Inferior parietal cortex (tissue), 1 donor: ENCODE measurements at regions not wholly inside any gene's neighbourhood (a gene's known extent, or its start where the extent isn't known, plus 50 kb on each side); places are given as distances from the start of the nearest gene placed in this dataset.
A peak's percentile ranks its signal among the peaks of the same experiment; 100 is the strongest.

Source experiments
- DNase-seq: peaks from one replicate; pipeline ENCODE4 v3.0.0-alpha.2; 2016; ENCODE audit errors: extremely low spot score

DNA sequence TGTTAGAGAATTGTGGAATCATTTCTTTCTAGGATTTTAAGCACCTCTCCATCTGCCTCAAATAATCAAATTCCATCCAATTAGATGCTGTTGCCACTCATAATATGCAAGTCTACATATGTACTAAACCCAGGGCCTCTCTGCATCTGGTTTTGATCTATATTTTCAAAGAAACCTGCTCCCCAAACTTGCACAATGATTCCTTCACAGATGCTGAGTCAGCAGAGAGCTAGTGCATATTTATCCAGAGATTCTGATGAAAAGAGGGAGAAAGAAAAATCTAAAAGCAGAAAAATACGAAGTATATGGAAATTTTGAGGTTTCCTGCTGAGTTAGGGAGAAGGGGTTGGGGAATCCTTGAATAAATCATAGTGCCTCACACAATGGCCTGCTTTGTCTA is 235.1 kb upstream of the RBFOX1 start:
- no peak for DNase-seq

- no peak for DNase-seq
These were observed 239.1 kb upstream of the RBFOX1 start for GRCh38 chr16:7093511-7093910.

- no peak for DNase-seq
These were observed 242.0 kb upstream of the RBFOX1 start for GRCh38 chr16:7090628-7091115.

DNA sequence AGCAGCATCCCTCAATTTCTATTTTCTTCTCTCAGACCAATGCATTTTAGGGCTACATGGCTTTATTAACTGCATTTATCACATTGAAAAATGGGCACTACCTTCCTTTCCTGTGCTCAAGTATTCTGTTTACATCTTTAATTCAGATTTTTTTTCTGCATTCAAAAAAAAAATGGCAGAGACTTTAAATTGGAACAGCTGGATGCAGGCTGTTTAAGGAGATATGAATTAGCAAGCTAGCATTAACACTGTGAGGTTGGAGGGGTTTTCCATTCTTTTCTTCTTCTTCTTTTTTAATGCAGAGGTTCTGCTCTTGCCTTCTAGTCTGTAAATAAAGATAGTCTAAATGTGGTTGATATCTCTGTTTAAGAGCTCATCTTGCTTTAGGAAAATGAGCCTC is 242.9 kb upstream of the RBFOX1 start:
- DNase-seq = no peak

DNA sequence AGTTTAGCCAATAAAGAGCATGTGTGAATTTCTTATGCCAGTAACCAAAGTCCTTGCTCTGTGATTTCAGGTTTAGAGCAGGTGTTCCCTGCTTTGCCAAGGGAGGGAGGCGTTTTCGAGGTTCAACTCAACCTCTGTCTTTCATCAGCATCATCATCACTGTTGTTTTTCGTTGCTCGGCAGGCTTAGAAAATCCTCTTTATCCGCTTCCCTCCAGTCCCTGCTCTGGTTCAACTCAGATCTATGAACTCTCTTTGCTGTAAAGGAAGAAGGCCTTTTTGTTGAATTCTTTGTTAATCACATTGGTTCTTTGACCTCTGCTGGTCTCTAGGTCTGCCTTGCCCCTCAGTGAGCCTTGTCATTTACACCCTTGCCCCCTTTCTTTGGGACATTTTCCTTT is 243.9 kb upstream of the RBFOX1 start:
- no peak for DNase-seq

- peak; percentile 32 for DNase-seq
These were observed 245.6 kb upstream of the RBFOX1 start for GRCh38 chr16:7086822-7087616.

- DNase-seq = no peak
These were observed 246.9 kb upstream of the RBFOX1 start for GRCh38 chr16:7085776-7086175.

- no peak for DNase-seq
These were observed 249.5 kb upstream of the RBFOX1 start for GRCh38 chr16:7083096-7083495.

DNA sequence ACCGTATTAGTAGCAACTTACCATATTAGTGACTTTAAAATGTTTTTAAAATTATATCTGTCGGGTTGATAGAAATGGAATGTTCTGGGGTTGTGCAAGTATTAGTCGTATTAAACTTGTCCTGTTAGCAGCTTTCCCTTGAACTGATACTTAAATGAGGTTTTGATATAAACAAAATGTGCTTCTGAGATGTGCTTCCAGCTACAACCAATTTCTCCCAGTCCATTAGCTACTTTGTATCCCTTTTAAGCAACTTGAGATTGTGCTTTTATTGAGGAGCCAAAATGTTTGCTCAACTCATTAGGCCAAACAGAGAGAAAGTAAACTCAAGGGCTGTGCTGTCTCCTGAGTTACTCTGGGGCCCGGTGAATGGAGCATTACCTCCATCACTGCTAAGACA is 255.0 kb upstream of the RBFOX1 start:
- no peak for DNase-seq

DNA sequence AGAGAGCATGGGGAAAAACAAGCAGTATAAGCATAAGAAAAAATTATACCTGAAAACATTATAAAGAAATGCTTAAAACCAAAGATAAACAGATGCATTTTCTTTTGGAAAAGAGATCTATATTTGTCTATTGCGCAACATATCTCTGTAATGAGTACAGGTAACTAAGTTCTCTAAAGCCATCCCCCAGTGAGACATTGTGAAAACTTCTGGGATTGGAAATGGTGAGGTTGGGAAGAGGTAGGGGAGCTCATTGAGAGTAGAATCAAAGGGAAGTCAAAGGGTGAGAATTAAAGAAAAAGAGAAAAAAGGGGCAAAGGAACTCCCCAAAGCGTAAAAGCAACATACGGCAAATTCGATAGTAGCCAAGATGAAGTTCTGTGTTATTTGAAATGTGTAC is 257.9 kb upstream of the RBFOX1 start:
- no peak for DNase-seq

DNA sequence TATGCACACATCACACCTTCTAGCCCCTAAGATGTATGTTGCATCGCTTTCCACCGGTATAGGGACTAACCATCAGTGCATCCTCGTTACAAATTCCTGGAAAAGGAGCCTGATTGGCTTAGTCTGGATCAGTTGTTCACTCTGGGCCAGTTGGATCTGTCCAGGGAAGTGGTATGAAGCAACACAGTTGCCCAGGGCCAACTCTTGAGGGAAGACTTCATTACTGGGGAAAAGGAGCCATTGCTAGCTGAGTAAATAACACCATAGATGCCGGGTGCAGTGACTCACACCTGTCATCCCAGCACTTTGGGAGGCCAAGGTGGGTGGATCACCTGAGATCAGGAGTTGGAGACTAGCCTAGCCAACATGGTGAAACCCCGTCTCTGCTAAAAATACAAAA is 275.2 kb upstream of the RBFOX1 start:
- DNase-seq = no peak

- no peak for DNase-seq
These were observed 277.2 kb upstream of the RBFOX1 start for GRCh38 chr16:7055443-7055842.

- no peak for DNase-seq
These were observed 280.9 kb upstream of the RBFOX1 start for GRCh38 chr16:7051591-7052349.

- DNase-seq = no peak
These were observed 288.3 kb upstream of the RBFOX1 start for GRCh38 chr16:7044331-7044730.

DNA sequence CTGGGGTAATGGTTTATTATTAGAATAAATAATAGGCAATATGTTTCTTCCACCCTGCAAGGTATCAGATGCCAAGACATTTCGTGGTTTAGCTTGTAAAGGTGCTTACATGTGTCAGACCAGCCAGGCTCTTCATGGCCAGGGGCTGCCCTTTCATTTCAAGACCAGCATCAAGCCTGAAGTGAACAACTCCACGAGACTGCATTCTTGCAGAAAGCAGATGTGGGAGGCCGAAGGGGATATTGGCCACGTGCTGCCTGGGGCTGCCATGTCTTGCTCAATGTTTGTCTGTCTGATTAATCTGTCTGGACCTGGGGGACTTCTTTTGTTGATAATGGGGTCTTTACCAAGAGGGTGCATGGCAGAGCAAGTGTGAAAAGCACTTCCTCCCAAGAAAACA is 294.2 kb upstream of the RBFOX1 start:
- DNase-seq = no peak

DNA sequence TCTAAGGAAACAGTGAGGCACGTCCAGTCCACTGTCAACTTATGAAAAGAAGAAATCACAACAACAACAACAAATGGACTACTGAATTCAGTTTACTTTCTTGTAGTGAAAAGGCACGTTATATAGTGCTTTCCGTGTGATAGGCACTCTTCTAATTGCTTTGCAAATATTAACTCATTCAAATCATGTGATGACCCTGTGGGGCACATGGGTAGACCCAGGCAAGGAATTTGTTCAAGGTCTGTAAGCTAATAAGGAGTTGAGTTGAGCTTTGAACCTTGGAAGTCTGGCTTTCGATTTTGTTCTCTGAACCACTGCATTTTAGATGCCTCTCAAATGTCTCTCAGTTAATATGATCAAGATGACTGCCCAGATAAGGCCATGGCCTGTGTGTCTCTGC is 295.1 kb upstream of the RBFOX1 start:
- DNase-seq = no peak

GRCh38 chr16:7031031-7031430 is 301.6 kb upstream of the RBFOX1 start:
- DNase-seq = no peak

DNA sequence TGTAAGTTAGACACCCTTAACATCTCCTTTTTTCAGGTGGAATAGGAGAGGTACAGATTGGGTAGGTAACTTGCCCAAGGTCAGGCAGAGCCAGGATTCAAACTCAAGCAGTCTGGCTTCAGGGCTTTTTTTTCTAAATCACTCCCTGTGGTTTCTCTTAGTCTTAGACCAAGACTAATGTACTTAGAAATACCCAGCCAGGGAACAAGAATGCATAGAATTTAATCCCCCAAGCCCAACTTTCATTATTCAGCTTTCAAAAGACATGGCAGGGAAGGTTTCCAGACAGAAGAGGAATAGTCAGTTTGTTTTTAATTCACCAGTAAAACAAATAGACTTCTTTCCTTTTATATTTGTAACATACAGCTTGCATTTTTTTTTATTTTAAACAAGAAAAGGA is 305.2 kb upstream of the RBFOX1 start:
- DNase-seq = no peak

- no peak for DNase-seq
These were observed 306.0 kb upstream of the RBFOX1 start for GRCh38 chr16:7026639-7027038.

DNA sequence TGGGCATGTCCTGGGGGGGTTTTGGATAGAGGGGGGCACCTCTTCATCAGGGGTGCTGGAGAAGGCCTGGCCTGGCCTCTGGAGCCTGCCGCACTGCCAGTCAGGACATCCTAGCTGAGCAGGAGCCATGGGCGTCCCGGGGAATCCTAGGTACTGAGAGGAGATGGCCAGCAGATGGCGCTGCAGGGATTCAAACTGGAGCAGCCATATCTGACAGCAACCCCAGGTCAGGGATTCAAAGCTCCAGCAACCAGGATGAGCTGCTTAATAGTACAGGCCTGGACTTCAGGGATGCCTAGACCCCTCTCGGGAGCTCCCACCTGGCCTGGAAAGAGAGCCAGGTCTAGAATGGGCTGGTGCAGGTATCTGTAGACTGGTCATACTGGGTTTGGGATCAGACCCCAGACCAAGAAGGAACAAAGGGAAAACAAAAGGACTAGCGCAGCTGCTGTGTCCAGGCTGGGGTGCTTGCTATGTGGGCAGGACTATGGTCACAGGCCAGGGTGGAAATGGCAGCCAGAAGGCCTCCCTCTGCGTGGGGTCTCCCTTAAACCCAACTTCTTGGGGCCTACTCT is 306.9 kb upstream of the RBFOX1 start:
- DNase-seq = peak; percentile 78

GRCh38 chr16:7021653-7022275 is 310.9 kb upstream of the RBFOX1 start:
- no peak for DNase-seq

DNA sequence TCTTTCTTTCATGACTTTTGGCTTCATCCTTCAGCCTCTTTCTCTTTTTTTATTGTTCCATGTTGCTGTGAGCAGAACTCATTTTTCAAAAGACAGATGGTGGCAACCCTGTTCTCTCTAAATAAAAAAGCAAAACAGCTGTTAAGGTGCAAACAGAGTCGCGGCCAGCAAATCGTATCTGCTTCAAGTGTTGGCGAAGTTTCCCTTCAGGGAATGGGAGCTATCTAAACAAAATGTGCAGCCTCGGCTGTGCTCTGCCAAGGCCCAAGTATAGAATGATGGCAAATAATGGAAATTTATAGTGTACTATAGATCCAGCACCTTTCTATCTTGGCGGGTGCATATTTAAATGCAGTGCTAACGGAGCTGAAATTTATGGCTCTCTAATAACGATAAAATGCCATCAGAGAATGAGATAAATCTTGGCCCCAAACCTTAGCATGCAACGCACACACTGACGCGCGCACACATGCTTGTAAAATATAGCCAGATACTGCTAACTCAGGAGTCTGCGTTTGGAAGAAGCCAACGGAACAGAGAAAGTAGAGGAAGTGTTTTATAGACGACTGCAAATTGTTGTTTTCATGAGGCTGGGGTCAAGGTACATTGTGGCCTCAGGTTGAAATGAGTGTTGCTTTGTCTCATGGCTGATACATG is 315.5 kb upstream of the RBFOX1 start:
- DNase-seq = peak; percentile 45
